ENCODE measurements at regions not wholly inside any gene's neighbourhood (a gene's known extent, or its start where the extent isn't known, plus 50 kb on each side); places are given as distances from the start of the nearest gene placed in this dataset.

DNA sequence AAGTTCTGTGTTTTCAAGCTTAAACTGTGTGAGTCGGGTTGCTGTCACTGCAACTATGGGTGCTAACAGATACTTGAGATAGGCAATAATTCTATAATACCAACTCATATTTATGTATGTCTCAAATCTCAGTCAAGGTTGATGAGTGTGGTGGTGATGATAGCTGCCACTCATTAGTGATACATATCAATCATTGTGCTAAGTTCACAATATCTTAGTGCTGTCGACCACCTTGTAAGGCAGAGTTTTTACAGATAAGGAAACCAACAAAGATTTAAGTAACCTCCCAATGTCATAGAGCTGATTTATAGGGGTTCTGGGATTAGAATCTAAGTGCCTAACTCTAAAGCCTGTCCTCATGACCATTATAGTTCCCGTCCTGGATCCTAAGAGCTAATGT is 82.5 kb downstream of the ELAPOR2 start:
- TF ChIP-seq, protein P1, sequence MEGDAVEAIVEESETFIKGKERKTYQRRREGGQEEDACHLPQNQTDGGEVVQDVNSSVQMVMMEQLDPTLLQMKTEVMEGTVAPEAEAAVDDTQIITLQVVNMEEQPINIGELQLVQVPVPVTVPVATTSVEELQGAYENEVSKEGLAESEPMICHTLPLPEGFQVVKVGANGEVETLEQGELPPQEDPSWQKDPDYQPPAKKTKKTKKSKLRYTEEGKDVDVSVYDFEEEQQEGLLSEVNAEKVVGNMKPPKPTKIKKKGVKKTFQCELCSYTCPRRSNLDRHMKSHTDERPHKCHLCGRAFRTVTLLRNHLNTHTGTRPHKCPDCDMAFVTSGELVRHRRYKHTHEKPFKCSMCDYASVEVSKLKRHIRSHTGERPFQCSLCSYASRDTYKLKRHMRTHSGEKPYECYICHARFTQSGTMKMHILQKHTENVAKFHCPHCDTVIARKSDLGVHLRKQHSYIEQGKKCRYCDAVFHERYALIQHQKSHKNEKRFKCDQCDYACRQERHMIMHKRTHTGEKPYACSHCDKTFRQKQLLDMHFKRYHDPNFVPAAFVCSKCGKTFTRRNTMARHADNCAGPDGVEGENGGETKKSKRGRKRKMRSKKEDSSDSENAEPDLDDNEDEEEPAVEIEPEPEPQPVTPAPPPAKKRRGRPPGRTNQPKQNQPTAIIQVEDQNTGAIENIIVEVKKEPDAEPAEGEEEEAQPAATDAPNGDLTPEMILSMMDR (IDR thresholded peaks at IDR 0.05): no peak
- Histone ChIP-seq H4K20me1 (ENCODE audit: insufficient read depth, low read length) (no peaks in the 10 kb centered on the region), H3K4me3 (replicated peaks in 1 of 3; ENCODE audit: low read depth in 2 of 3, low read length in 3 of 3) (no peak overlapping the region), H2AFZ (ENCODE audit: insufficient read depth, low read depth, low read length, poor library complexity, severe bottlenecking) (no peak overlapping the region), H3K36me3 (replicated peaks in 1 of 2; ENCODE audit: control insufficient read depth in 1 of 2, insufficient read depth in 2 of 2, low read length in 2 of 2) (no peaks in the 10 kb centered on the region), H3K9ac (ENCODE audit: insufficient read depth, low read length, poor library complexity, severe bottlenecking) (no peak overlapping the region), H3K4me2 (replicated peaks; ENCODE audit: extremely low read depth, low read length, poor library complexity, severe bottlenecking) (no peak overlapping the region), H3K4me1 (ENCODE audit: control insufficient read depth in 1 of 2, insufficient read depth in 2 of 2, low read length in 2 of 2) (no peaks in the 10 kb centered on the region), H3K27me3 (ENCODE audit: control insufficient read depth in 2 of 2, insufficient read depth in 2 of 2, low read length in 2 of 2) (no peaks in the 10 kb centered on the region), H3K9me3 (replicated peaks in 1 of 2; ENCODE audit: control insufficient read depth in 1 of 2, insufficient read depth in 1 of 2, low read length in 2 of 2) (peaks cover 0 to 2% of the 10 kb centered on the region in 2 donors), H3K79me2 (ENCODE audit: insufficient read depth, low read length) (no peaks in the 10 kb centered on the region), H3K27ac (ENCODE audit: low read depth in 1 of 2, low read length in 2 of 2) (no peak overlapping the region)
- intact Hi-C loops (cut with micrococcal nuclease): no loop called here
- Mint-ChIP-seq H3K27ac (no peak overlapping the region), H3K4me1 (no peaks in the 10 kb centered on the region), H3K9me3 (peaks cover 0 to 8% (median 2%) of the 10 kb centered on the region in 7 donors), H3K27me3 (ENCODE audit: low read depth in 3 of 3) (peaks cover 0 to 2% (median 0%) of the 10 kb centered on the region in 3 donors), H3K4me3 (no peak overlapping the region), H3K36me3 (no peaks in the 10 kb centered on the region)
- 100% methylated on average over 1 of the region's 3 CpGs for WGBS (ENCODE audit: insufficient coverage)
- no peak for DNase-seq

- no peak overlapping the region for H3K27ac Mint-ChIP-seq
- Histone ChIP-seq H3K27ac (ENCODE audit: low read depth in 1 of 2, low read length in 2 of 2) (no peak overlapping the region), H3K9me3 (replicated peaks in 1 of 2; ENCODE audit: control insufficient read depth in 1 of 2, insufficient read depth in 1 of 2, low read length in 2 of 2) (no peaks in the 10 kb centered on the region), H3K4me1 (ENCODE audit: control insufficient read depth in 1 of 2, insufficient read depth in 2 of 2, low read length in 2 of 2) (no peaks in the 10 kb centered on the region), H3K79me2 (ENCODE audit: insufficient read depth, low read length) (no peaks in the 10 kb centered on the region), H2AFZ (ENCODE audit: insufficient read depth, low read depth, low read length, poor library complexity, severe bottlenecking) (no peak overlapping the region), H3K9ac (ENCODE audit: insufficient read depth, low read length, poor library complexity, severe bottlenecking) (no peak overlapping the region), H3K27me3 (ENCODE audit: control insufficient read depth in 2 of 2, insufficient read depth in 2 of 2, low read length in 2 of 2) (no peaks in the 10 kb centered on the region), H3K4me2 (replicated peaks; ENCODE audit: extremely low read depth, low read length, poor library complexity, severe bottlenecking) (no peak overlapping the region), H3K36me3 (replicated peaks in 1 of 2; ENCODE audit: control insufficient read depth in 1 of 2, insufficient read depth in 2 of 2, low read length in 2 of 2) (no peaks in the 10 kb centered on the region), H3K4me3 (replicated peaks in 1 of 3; ENCODE audit: low read depth in 2 of 3, low read length in 3 of 3) (no peak overlapping the region), H4K20me1 (ENCODE audit: insufficient read depth, low read length) (no peaks in the 10 kb centered on the region)
- no CpG with 5 or more reads among the region's 1 CpG for WGBS (ENCODE audit: insufficient coverage)
- H3K4me3 Mint-ChIP-seq: no peak overlapping the region
- peaks cover 0 to 4% (median 0%) of the 10 kb centered on the region in 7 donors for H3K9me3 Mint-ChIP-seq
- intact Hi-C loops (cut with micrococcal nuclease): no loop called here
- DNase-seq: no peak
- TF ChIP-seq, protein P1 (IDR thresholded peaks at IDR 0.05): no peak
- H3K27me3 Mint-ChIP-seq (ENCODE audit: low read depth in 3 of 3): peaks cover 0 to 2% (median 0%) of the 10 kb centered on the region in 3 donors
- no peaks in the 10 kb centered on the region for H3K36me3 Mint-ChIP-seq
- no peaks in the 10 kb centered on the region for H3K4me1 Mint-ChIP-seq
Observed at GRCh38 chr7:86975914-86976313, 83.5 kb downstream of the ELAPOR2 start.

All from CD14-positive monocyte (primary cell).